ENCODE measurements at regions not wholly inside any gene's neighbourhood (a gene's known extent, or its start where the extent isn't known, plus 50 kb on each side); places are given as distances from the start of the nearest gene placed in this dataset.

DNA sequence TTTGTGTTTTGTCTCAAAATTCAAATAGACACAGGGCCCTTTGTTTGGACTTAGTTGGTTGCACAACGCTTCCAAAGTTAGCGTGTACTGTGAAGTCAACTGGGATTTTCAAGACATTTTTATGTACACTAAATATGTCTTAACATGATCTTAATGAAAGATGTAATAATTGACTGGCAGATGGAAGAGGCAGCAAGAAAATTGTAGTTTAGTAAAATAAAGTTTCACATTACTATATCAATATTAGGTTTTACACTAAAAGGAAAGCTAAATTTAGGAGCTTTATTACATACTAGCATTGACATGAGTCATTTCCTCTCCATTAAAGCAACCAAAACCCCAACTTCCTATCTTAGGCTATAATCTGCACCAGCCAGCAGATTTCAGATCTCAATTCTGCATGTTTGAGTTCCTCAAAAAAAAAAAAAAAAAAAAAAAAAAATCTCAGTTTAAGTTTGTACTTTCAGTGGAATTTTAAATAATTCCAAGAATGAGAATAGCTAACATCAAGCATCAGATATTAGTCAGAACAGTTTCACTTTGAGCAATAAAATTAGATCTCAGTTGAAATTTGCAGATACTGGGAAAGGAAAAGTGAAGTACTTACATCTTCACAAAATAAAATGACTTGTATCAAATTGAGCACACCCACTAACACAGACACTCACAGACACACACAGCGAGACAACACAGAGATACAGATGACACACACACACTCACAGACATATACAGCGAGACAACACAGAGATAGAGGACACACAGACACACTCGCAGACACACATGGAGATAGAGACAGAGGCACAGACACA, 346.6 kb upstream of the KLF6 start:
- no peak for TF ChIP-seq CTCF (IDR thresholded peaks at IDR 0.05)
- no peak for TF ChIP-seq EZH2 (IDR thresholded peaks at IDR 0.05; ENCODE audit: borderline replicate concordance, insufficient read depth, low read depth, low read length, poor library complexity, severe bottlenecking)

Measured in B cell (primary cell).